ENCODE measurements at regions not wholly inside any gene's neighbourhood (a gene's known extent, or its start where the extent isn't known, plus 50 kb on each side); places are given as distances from the start of the nearest gene placed in this dataset.

- H3F3A ChIP-seq (ENCODE audit: low read length, unreplicated experiment): no peaks in the 10 kb centered on the region
- intact Hi-C loops (cut with micrococcal nuclease): no loop called here
- BruUV-seq (replicated peaks): no TSS peak
- no peak for ATAC-seq
- H3K4me2 ChIP-seq (ENCODE audit: low read length): no peak overlapping the region
- no peaks in the 10 kb centered on the region for H3K36me3 ChIP-seq (ENCODE audit: low read depth, low read length)
- TF ChIP-seq CTCF (conservative IDR thresholded peaks at IDR 0.05; ENCODE audit: low read depth, low read length) (no peak), EZH2phosphoT487 (IDR thresholded peaks at IDR 0.05; ENCODE audit: borderline replicate concordance, low read length) (no peak), EZH2 (IDR thresholded peaks at IDR 0.05; ENCODE audit: low read length, unreplicated experiment) (no peak)
- H3K27me3 ChIP-seq (ENCODE audit: low read length): peaks cover 93% of the 10 kb centered on the region
- H2AFZ ChIP-seq (ENCODE audit: low read length): no peak overlapping the region
- no peak for DNase-seq
- H3K79me2 ChIP-seq (ENCODE audit: low read length): no peaks in the 10 kb centered on the region
- POLR2A ChIA-PET (ENCODE audit: unreplicated experiment): no interaction called here
- H3K4me3 ChIP-seq (ENCODE audit: low read length): no peak overlapping the region
- no peaks in the 10 kb centered on the region for H4K20me1 ChIP-seq (ENCODE audit: low read length)
- no peak overlapping the region for H3K27ac ChIP-seq (ENCODE audit: low read length)
- H3K4me1 ChIP-seq (ENCODE audit: insufficient read depth, low read length): no peaks in the 10 kb centered on the region
- CTCF ChIA-PET: no interaction called here
- H3K9me3 ChIP-seq (ENCODE audit: low read length): no peaks in the 10 kb centered on the region
- H3K9ac ChIP-seq (ENCODE audit: low read length): no peak overlapping the region
- H3K9me2 ChIP-seq (replicated peaks; ENCODE audit: low read length): no peaks in the 10 kb centered on the region
Observed at GRCh38 chr10:78175444-78176015, 141.9 kb downstream of the RPS24 start.

GRCh38 chr10:78176320-78177317, 143.0 kb downstream of the RPS24 start:
- H3K27me3 ChIP-seq (ENCODE audit: low read length): peaks cover 94% of the 10 kb centered on the region

More at GRCh38 chr10:78176320-78177317, 143.0 kb downstream of the RPS24 start:
- no peak for TF ChIP-seq EZH2phosphoT487 (IDR thresholded peaks at IDR 0.05; ENCODE audit: borderline replicate concordance, low read length)
- no peak for TF ChIP-seq CTCF (conservative IDR thresholded peaks at IDR 0.05; ENCODE audit: low read depth, low read length)
- TF ChIP-seq EZH2 (IDR thresholded peaks at IDR 0.05; ENCODE audit: low read length, unreplicated experiment): no peak
- H3K4me2 ChIP-seq (ENCODE audit: low read length): no peak overlapping the region
- H2AFZ ChIP-seq (ENCODE audit: low read length): no peak overlapping the region
- DNase-seq (no peak), ATAC-seq (no peak)
- H3K9me3 ChIP-seq (ENCODE audit: low read length): no peaks in the 10 kb centered on the region
- H3K36me3 ChIP-seq (ENCODE audit: low read depth, low read length): no peaks in the 10 kb centered on the region
- CTCF ChIA-PET: no interaction called here
- no peaks in the 10 kb centered on the region for H3K9me2 ChIP-seq (replicated peaks; ENCODE audit: low read length)
- H3F3A ChIP-seq (ENCODE audit: low read length, unreplicated experiment): no peaks in the 10 kb centered on the region
- intact Hi-C loops (cut with micrococcal nuclease): no loop called here
- no peaks in the 10 kb centered on the region for H3K79me2 ChIP-seq (ENCODE audit: low read length)
- no TSS peak for BruUV-seq (replicated peaks)
- H3K4me1 ChIP-seq (ENCODE audit: insufficient read depth, low read length): no peaks in the 10 kb centered on the region
- H3K4me3 ChIP-seq (ENCODE audit: low read length): no peak overlapping the region
- no peak overlapping the region for H3K27ac ChIP-seq (ENCODE audit: low read length)
- no peaks in the 10 kb centered on the region for H4K20me1 ChIP-seq (ENCODE audit: low read length)
- no peak overlapping the region for H3K9ac ChIP-seq (ENCODE audit: low read length)
- POLR2A ChIA-PET (ENCODE audit: unreplicated experiment): no interaction called here

Data from PC-3 (cell line).